AG20443 (cell line): ENCODE measurements at regions not wholly inside any gene's neighbourhood (a gene's known extent, or its start where the extent isn't known, plus 50 kb on each side); places are given as distances from the start of the nearest gene placed in this dataset.

Source experiments
- DNase-seq: peaks from one replicate; pipeline ENCODE4 v3.0.0; 2012; ENCODE audit warnings: low spot score, mixed read lengths

DNA sequence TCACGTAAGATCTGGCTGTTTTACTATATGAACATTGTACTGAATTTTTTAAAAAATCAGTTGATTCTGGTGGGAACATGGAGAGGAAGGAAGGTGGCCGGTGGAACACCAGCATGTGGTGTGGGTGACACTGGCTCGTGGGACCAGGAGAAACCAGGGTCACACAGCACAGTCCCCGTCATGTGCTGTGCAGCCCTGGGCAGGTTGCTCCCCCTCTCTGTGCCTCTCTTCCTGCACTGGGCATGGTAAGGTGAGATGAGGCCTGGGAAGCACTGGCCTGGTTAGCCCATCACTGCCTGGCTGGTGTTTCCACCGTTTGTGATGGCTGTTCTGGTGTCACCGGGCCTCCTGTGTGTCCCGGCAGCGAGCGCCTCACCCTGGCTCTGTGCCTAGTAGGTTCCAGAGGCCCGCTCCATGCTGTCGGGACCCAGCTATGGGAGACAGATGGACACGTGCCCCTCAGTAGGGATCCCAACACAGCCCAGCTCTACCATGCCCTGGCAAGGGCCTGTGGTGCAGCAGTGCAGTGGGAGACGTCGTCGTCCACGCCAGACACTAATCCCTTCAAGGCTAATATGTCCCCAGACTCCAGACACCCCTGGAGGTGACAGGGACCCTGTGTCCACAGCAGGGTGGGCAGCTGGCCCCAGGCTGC lies 88.2 kb upstream of the LINC01488 start:
- DNase-seq = no peak

DNA sequence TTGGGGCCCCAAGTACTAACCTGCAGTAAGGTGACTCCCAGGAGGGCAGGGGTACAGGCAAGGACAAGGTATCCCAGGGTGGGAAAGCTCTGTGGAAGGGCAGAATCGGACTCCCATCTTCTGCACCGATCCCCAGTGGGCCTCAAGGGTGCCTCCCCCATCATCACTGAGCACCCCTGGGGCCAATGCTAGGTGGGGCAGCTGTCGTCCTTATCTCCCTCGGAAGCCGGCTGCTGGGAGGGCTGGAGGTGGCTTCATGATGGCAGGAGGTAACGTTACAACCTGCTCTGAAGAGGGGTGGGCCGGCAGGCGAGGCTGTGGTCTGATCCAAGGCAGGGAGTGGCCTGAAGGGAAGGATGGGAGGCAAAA lies 87.6 kb upstream of the LINC01488 start:
- DNase-seq = no peak

DNA sequence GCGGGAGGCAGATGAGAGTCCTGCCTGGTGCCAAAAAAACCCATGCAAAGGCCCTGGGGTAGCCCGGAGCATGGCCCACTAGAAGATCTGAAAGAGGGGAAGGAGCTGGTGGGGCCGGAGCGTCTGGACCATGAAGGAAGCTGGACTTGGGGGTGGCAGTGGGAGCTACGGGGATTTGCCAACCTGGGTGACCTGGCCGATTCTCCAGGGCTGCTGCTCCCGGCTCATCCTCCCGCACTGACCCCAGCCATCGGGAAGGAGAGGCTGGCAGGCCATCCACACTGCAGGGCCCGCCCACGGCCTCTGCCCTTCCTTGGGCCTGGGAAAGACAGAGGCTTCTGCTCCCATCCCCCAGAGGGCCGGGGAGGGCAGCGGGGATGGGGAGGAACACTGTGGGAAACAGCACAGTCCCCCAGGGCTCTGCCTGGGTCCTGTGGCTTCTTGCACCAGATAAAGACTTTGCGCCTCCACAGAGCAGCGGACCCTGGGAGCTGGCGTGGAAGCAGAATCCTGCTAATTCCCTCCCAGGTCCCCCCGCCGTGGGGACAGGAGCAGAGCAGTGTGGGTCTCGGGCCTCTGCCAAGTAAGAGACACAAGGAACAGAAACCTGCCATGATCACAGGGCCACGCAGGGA lies 87.1 kb upstream of the LINC01488 start:
- no peak for DNase-seq

DNA sequence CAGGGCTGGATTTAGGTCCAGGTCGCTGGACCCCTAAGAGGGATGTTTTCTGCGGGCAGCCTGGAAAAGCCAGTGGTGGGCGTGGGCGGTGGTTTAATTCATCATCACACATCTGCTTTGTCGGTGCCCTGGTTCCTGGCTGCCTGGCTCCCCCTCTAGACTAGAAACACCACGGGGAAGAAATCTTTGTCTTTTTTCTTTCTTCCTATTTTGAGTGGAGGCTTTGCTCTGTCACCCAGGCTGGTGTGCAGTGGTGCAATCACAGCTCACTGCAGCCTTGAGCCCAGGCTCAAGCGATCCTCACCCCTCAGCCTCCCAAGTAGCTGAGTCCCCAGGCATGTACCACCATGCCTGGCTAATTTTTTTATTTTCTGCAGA lies 86.6 kb upstream of the LINC01488 start:
- no peak for DNase-seq

DNA sequence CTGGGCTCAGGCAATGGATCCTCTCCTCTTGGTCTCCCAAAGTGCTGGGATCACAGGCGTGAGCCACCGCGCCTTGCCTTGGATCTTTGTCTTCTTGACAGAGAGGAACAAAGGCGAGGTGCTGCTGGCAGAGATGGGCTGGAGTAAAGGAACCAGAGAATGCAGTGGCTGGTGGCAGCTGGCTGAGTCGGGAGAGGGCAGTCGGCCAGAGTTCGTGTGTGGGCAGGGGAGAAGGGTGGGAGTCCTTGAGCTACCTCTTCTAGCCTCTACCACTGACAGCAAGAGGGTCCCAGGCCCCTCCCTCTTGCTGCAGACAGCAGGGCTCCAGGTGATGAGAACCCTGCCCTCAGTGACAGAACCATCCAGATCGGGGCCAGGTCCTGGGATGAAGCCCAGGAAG lies 86.2 kb upstream of the LINC01488 start:
- no peak for DNase-seq

DNA sequence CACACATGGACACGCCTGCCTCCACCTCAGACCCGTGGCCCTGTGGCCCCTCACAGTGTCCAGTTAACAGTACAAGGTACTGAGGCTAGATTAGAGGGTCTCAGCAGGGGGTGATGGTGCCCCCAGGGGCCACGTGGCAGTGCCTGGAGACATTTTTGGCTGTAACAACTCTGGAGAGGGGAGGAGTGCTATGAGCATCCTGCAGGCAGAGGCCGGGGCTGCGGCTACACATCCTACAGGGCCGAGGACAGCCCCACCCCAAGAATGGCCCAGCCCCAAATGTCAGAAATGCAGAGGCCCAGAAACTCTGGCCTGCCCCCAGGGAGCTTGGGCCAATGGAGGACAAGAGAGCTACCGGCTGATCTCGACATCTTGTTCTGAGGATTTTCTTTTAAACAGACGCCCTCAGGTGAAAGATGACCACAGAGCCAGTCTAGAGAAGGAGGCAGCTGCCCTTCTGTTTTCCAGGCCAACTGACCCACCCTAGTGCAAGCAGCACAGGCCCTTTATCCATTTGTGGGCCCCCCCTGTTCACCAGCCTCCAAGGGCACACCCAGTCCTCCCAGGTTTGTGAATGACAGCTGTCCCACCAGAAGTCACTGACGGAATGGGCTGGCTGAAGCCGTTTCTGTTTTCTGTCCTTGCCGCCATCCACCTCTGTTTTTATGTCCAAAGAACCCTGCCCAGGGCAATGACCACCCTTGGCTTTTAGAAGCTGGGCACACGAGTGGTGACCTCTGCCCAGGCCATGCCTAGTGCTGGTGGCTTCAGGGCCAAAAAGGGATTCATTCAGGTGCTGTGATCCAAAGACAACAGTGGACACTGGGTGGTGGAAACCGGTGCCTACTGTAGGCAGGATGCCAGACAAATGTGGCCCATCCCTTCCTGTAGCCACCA lies 85.2 kb upstream of the LINC01488 start:
- DNase-seq = no peak

DNA sequence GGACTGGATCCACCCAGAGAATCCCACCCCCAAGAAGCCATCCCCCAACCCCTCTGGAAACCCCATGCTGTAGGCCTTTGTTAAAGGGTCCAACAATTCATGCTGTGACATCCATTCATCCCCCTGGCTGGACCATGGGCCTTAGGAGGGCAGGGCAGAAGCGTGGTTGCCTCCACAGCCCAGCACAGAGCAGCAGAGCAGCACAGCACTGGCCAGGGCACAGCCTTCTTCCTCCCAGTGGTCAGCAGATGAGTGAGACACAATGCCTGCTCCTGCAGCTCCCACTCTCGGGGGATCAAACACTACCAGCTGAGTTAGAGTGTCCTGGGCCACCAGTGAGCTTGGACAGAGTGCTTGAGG lies 84.5 kb upstream of the LINC01488 start:
- no peak for DNase-seq

DNA sequence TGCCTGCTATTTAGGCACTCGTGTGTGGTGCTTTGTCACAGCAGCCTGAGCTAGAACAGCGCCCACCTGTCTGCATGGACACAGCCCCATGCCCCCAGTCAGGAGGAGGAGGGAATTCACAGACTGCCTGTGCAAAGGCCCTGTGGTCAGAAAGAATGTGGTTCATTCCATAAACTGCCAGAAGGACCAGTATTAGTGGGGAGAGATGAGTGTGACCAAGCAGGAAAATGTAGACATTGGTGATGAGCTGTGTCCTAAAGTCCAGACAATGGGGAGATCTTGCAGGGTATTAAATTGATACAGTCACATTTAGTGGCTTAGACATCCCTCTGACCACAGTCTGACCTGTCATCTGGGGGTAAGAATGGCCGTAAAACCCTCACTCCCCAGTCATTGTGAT lies 83.7 kb upstream of the LINC01488 start:
- no peak for DNase-seq

DNA sequence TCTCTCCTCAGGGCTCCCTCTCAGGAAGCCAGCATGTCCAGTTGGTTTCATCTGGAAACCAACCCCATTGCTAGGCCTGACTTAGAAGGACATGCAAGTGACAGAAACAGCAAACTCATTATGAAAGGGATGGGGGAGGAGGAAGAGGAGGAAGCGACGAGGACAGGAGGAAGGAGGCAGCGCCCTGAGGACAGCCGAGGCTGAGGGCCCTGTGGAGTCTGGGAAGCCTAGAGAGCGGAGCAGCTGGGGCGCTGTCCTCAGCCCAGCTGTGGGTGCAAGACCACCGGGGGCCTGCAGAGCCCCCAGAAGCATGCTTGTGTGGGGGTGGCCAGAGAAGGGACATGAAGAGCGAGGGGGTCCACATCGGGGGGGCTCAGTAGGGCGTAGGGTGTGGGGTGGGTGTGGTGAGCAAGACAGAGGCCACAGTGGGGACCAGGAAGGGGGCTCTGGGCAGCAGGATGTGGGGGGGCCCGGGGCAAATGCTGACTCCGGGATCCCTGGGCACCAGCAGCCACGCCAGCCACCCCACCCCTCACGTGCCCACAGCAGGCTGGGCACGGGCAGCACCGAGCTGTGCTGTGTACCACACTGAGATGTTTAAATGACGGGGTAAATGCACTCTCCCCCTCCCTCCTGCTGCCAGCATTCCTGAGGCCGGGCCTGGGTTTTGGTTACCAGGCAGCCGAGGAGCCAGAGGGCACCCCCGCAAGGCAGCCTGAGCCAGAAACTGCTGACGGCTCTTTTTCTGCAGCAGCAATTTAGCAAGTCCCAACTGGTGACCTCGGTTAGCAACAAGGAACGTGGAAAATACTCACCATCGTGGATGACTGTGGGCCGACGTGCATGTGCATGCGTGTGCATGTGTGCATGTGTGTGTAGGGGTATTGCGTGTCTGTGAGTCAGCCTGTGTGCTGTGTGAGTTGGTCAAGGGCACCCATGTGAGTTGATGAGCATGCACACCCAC lies 82.7 kb upstream of the LINC01488 start:
- DNase-seq = peak; percentile 84

DNA sequence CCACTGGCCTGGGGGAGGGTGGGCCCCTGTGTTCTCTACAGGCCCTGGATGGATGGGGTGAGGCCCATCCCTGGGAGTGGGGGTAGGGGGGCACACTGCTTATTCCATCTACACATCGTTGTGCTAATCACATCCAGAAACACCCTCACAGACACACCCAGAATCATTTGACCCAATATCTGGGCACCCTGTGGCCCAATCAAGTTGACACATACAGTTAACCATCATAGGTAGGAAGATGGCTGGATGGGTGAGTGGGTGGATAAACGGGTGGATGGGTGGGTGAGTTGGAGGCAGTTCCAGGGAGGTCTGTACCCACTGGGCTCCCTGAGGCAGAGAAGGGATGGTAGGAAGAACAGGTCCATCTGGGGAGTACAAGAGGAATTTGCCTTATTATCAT lies 81.3 kb upstream of the LINC01488 start:
- no peak for DNase-seq

DNA sequence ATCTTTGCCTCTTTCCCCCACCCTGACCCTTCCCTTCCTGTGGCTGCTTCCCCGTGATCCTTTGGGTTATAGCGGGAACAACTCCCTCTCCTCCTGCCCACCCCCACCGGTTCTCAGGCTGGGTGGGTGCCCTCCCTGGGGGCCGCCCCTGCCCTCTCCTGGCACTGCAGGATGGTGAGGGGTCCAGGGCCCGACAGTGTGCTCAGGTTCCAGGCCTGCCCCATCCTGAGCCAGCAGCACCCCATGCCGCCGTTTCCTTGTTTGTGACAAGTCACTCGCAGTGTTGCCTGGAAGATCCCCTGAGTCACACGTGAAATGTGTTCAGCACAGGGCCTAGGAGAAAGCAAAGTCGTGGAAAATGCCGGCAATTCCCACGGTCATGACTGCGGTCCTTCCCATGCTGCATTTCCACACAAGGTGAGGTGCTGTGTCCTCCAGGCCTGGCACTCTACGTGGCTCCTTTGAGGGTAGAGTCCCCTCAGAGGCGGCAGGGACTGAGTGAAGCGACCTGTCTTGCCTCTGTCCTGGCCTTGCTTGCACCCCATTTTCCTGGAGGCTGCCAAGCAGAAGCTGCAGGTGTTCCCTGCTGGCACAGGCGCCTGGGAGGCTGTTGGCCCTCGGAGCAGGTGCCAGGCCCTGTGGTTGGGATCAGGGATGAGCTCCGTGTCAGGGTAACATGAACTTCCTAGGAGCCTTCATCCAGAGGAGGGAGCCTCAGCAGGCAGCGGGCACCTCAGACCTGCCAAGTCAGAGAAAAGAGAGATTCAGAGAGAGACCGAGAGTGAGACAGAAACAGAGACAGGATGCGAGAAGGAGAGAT lies 80.5 kb upstream of the LINC01488 start:
- no peak for DNase-seq

DNA sequence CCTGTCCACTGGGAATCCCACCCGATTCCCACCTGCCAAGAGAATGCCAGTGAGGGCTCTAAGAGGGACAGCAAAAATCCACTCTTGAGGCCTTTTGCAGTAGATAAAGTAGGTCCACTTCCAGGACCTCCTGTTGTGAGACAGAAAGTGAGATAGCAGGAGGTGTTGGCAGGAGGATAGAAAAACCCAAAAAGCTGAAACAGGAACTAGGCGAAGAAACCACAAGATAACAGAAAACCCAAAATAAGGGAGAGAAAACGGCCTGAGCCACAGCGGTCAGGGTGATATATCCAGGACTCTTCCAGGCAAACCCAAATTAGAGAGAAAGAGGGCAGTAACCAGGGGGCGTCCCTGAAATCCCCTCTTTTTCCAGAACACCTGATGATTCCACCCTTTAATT lies 79.7 kb upstream of the LINC01488 start:
- DNase-seq = no peak

DNA sequence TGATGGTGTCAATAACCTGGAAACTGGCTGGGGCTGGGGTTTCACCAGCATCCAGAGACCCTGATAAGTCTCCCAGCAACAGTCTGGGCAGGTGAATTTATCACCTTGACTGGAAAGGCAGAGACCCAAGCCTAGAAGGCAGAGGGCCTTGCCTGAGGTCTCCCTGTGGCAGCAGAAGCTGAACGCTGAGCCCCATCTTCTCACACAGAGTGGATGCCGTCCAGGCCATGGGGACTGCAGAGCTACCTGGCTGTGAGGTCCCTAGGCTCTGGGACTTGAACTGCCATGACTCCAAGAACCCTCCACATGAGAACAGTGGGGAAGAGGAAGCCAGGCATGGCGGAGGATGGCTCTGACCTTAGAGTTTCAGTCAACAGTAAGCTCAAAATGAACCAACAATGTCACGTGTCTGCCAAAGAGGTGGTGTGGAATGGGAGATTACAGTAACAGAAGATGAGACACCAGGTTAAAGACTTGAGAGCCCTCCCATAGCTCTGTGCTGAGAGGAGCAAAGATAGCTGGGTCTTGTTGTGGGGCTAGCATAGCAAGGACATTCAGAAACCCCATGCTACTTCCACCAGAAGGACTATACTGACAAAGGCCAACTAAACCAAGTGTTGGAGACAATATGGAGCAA lies 79.1 kb upstream of the LINC01488 start:
- no peak for DNase-seq

DNA sequence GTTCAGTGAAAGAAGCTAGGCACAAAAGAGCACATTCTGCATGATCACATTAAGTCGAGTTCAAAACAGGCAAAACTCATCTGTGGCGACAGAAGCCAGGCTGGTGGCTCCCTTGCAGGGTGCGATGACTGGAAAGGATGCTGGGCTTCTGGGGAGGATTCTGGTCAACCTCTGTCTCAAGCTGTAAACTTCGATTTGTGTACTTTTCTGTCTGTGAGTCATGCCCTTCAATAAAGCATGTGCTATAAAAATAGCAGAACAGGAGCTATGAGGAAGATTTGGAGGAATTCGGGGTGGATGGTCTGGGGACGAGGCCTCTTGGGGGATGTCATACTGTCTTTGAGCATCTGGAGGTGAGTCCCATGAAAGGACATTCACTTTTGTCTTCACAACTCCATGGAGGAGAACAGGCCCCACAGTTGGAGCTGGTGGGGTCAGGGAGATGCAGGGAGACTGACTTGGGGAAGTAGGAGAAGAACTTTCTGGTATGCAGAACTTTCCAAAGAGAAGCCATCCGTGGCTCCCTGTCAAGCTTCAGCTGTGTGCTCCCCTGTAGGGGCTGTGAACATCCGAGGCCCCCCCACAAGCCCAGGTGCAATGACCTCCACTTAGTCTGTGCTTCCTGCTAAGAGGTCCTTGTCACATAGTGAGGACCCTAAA lies 77.8 kb upstream of the LINC01488 start:
- DNase-seq = peak; percentile 56

DNA sequence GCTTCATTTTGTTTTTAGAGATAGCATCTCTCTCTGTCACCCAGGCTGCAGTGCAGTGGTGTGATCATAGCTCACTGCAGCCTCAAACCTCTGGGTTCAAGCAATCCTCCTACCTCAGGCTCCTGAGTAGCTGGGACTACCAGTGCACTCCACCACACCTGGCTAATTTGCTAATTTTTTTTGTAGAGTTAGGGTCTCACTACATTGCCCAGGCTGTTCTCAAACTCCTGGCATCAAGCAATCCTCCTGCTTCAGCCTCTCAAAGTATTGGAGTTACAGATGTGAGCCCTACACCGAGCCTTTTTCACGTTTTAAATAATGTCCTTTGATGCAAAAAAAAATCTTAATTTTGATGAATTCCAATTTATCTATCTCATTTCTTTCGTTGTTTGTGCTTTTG lies 75.4 kb upstream of the LINC01488 start:
- DNase-seq = no peak

DNA sequence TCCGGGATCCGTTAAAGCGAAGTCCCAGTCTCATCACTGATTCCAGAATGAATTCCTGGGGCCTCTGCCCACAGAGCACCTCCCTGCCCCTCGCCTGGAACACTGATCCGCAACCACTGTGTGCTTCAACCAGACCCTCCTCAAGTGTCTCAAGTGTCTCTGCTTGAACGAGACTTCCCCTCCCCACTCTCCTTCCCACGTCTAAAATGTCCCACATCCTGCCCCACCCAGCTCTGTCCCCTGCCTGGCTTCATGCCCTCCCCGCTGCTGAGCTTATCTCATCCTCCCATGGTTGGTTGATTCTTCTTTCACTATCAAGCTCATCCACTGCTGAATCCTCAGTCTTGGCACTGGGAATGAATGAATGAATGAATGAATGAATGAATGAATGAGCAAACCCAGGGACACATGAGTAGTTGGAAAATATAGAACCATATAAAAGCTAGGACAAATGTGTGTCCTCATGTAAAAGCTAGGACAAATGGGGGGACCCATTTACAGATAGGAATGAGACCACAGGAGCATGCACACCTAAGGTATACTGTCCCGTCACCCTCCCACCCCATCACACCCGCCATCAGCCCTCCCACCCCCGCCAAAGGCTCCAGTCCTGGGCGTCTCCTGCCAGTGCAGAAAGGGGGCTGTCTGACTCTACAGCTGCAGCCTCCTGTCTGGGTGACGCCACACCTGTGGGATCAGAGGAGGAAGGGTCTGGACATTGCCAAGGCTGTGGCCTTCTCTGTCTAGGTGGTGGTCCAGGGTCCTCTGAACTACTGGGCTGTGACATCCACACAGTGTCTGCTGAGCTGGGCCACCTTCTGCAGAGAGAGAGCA lies 71.4 kb upstream of the LINC01488 start:
- DNase-seq = no peak

DNA sequence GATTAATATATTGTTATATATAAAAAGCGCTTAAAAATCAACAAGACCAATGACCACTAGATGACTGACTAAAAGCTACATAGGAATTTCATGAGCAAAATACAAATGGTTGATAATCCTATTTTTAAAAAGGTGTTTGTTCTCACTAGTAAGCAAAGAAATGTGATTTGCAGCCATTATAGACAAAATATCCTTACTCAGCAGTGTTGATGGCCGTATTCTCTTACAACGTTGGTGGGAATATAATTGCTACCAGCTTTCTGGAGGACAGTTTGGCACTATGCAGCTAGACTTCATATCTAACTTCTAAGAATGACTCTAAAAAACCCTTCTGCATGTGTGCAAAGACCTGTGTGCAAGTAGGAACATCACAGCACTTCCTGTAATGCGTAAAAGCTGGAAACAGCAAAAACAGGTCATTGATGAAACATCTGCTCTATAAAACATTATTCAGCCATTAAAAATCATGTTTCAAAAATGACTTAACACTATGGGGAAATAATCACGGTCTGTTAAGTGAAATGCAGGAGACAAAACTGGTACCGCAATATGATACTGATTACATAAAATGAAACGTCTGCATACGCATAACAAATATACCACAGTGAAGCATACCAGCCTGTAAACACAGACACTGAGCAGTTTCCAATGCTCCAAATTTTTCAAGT lies 70.1 kb upstream of the LINC01488 start:
- DNase-seq = no peak

DNA sequence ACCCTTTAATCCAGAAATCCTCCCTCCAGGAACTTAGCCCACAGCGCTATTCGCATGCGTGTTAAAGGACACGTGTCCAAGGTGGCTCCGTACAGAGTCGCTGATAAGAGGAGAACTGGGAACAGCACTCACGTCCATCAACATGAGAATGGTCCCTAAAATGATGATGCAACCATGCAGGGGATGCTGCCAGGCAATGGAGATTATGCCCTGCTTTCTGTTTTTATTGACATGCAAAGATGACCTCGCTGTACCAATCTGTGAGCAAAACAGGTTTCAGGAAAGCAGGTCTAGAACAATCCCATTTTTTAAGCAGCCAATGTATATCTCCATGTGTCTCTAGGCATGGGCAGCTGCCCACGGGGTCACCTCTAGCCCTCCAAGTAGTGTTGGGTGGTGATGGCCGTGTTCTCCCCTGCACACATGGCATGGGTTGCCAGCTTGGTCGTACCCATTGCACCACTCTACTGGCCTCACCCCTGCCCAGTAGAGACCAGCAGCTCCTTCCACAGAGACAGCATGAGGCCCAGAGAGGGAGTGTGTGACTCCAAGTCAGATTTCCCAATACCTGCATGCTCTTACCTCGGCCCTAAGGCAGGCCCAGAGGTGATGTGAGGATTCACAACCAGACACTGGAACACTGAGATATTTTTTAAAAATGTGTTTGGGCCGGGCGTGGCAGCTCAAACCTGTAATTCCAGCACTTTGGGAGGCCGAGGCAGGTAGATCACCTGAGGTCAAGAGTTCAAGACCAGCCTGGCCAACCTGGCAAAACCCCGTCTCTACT lies 68.3 kb upstream of the LINC01488 start:
- no peak for DNase-seq
